Urothelium cell line (cell line): ENCODE measurements at regions not wholly inside any gene's neighbourhood (a gene's known extent, or its start where the extent isn't known, plus 50 kb on each side); places are given as distances from the start of the nearest gene placed in this dataset.

Source experiments
- DNase-seq: peaks from one replicate; pipeline ENCODE4 v3.0.0; 2011; ENCODE audit warnings: low spot score, mixed read lengths
- FAIRE-seq: peaks from 2 replicates; lab custom pipeline; 2011; peaks lifted over from hg19 to GRCh38; lab: Jason Lieb, UNC

GRCh38 chr10:10094691-10095090 is 923.0 kb upstream of the CELF2 start:
- FAIRE-seq: no peak
- DNase-seq: no peak

GRCh38 chr10:10096296-10096695 is 921.4 kb upstream of the CELF2 start:
- FAIRE-seq (no peak), DNase-seq (no peak)

- DNase-seq: no peak
- FAIRE-seq: no peak
These were observed 920.8 kb upstream of the CELF2 start for GRCh38 chr10:10096898-10097297.

- FAIRE-seq: no peak
- DNase-seq: no peak
These were observed 916.6 kb upstream of the CELF2 start for GRCh38 chr10:10101106-10101505.

- DNase-seq: peak; percentile 23
- FAIRE-seq: no peak
These were observed 906.7 kb upstream of the CELF2 start for GRCh38 chr10:10110844-10111490.

- FAIRE-seq: no peak
- DNase-seq: no peak
These were observed 899.5 kb upstream of the CELF2 start for GRCh38 chr10:10118131-10118530.

- DNase-seq: no peak
These were observed 897.0 kb upstream of the CELF2 start for GRCh38 chr10:10120671-10121070.

GRCh38 chr10:10125676-10126075 is 892.0 kb upstream of the CELF2 start:
- DNase-seq: no peak
- FAIRE-seq: no peak

More at GRCh38 chr10:10120671-10121070, 897.0 kb upstream of the CELF2 start:
- no peak for FAIRE-seq

- DNase-seq (no peak), FAIRE-seq (no peak)
These were observed 891.5 kb upstream of the CELF2 start for GRCh38 chr10:10126218-10126617.

- no peak for FAIRE-seq
- no peak for DNase-seq
These were observed 889.3 kb upstream of the CELF2 start for GRCh38 chr10:10128387-10128786.

GRCh38 chr10:10130686-10131085 is 887.0 kb upstream of the CELF2 start:
- no peak for DNase-seq
- no peak for FAIRE-seq

GRCh38 chr10:10132009-10132408 is 885.7 kb upstream of the CELF2 start:
- DNase-seq (no peak), FAIRE-seq (no peak)

- no peak for FAIRE-seq
- DNase-seq: no peak
These were observed 884.4 kb upstream of the CELF2 start for GRCh38 chr10:10133281-10133680.

GRCh38 chr10:10138685-10139084 is 879.0 kb upstream of the CELF2 start:
- DNase-seq (no peak), FAIRE-seq (no peak)

- FAIRE-seq: no peak
These were observed 875.8 kb upstream of the CELF2 start for GRCh38 chr10:10141782-10142382.

GRCh38 chr10:10146604-10147003 is 871.1 kb upstream of the CELF2 start:
- FAIRE-seq (no peak), DNase-seq (no peak)

More at GRCh38 chr10:10141782-10142382, 875.8 kb upstream of the CELF2 start:
- no peak for DNase-seq

- no peak for FAIRE-seq
- DNase-seq: no peak
These were observed 867.8 kb upstream of the CELF2 start for GRCh38 chr10:10149899-10150298.

GRCh38 chr10:10156917-10157600 is 860.6 kb upstream of the CELF2 start:
- DNase-seq (no peak), FAIRE-seq (no peak)

- FAIRE-seq: no peak
These were observed 856.8 kb upstream of the CELF2 start for GRCh38 chr10:10160821-10161312.

GRCh38 chr10:10164848-10165247 is 852.8 kb upstream of the CELF2 start:
- DNase-seq: no peak
- FAIRE-seq: no peak

More at GRCh38 chr10:10160821-10161312, 856.8 kb upstream of the CELF2 start:
- DNase-seq: no peak

GRCh38 chr10:10165415-10165814 is 852.3 kb upstream of the CELF2 start:
- DNase-seq (no peak), FAIRE-seq (no peak)

- FAIRE-seq (no peak), DNase-seq (no peak)
These were observed 839.2 kb upstream of the CELF2 start for GRCh38 chr10:10178476-10178875.
